Stimulated activated naive B cell treated with anti-CD40 and anti-IgM and Interleukin-4, amounts not matched to agents 10 μg/mL and 1 μg/mL and 100 μg/mL, for 72 hours (primary cell): ENCODE measurements at regions not wholly inside any gene's neighbourhood (a gene's known extent, or its start where the extent isn't known, plus 50 kb on each side); places are given as distances from the start of the nearest gene placed in this dataset.

Experiments
- ATAC-seq, 2 donors: fragments of 150-1000 bp; cut with Tn5 transposase; replicated peaks; 2 replicates each; pipeline ENCODE4 v1.10.0; 2021; ENCODE audit warnings: moderate library complexity in 1 of 2
- DNase-seq: peaks from one replicate; pipeline ENCODE4 v3.0.0; 2021
- H3K27ac Mint-ChIP-seq: one replicate; pipeline ENCODE4 v1.8.0; 2022; ENCODE audit warnings: mild to moderate bottlenecking, mixed read lengths
- H3K27me3 Mint-ChIP-seq, 2 donors: one replicate each; pipeline ENCODE4 v1.8.0; 2022; ENCODE audit warnings: mixed read lengths in 2 of 2
- H3K36me3 Mint-ChIP-seq, 2 donors: one replicate each; pipeline ENCODE4 v1.8.0; 2022; ENCODE audit warnings: mixed read lengths in 2 of 2, mild to moderate bottlenecking in 1 of 2
- H3K4me1 Mint-ChIP-seq, 2 donors: one replicate each; pipeline ENCODE4 v1.8.0; 2022; ENCODE audit warnings: mixed read lengths in 2 of 2, mild to moderate bottlenecking in 1 of 2
- H3K4me3 Mint-ChIP-seq, 2 donors: one replicate each; pipeline ENCODE4 v1.8.0; 2022; ENCODE audit warnings: mild to moderate bottlenecking in 2 of 2, mixed read lengths in 2 of 2, moderate library complexity in 1 of 2
- H3K9me3 Mint-ChIP-seq, 2 donors: one replicate each; pipeline ENCODE4 v1.8.0; 2022; ENCODE audit warnings: mixed read lengths in 2 of 2, mild to moderate bottlenecking in 1 of 2

DNA sequence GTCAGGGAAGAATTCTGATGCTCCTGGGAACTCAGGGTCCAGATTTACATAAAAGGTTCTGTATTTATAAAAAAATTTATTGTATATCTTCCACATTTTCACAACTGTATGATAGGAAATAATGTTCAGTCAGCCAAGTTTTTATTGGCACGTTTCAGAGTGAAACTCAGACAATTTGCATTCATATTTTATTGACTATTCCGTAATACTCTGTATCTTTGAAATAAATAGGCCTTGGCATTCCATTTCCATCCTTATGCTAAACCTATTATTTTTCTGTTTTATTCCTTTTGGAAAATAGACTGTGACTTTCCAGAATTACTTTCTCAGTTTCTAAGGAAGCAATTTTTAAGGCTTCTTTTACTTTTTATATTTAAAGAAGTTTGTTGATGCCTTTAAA is 329.0 kb downstream of the OLFM3 start:
- H3K27ac Mint-ChIP-seq, result no peak overlapping the region
- H3K9me3 Mint-ChIP-seq, result peaks cover 6 to 8% of the 10 kb centered on the region in 2 donors
- DNase-seq (no peak), ATAC-seq (no peak)
- H3K4me1 Mint-ChIP-seq, result no peaks in the 10 kb centered on the region
- H3K36me3 Mint-ChIP-seq, result no peaks in the 10 kb centered on the region
- H3K27me3 Mint-ChIP-seq, result no peaks in the 10 kb centered on the region
- no peak overlapping the region for H3K4me3 Mint-ChIP-seq

- Mint-ChIP-seq H3K4me1 (no peaks in the 10 kb centered on the region), H3K4me3 (no peak overlapping the region), H3K27ac (no peak overlapping the region), H3K27me3 (peaks cover 0 to 6% of the 10 kb centered on the region in 2 donors), H3K9me3 (no peaks in the 10 kb centered on the region), H3K36me3 (no peaks in the 10 kb centered on the region)
- ATAC-seq (no peak), DNase-seq (no peak)
These were observed 313.6 kb downstream of the OLFM3 start for GRCh38 chr1:101683136-101683535.

DNA sequence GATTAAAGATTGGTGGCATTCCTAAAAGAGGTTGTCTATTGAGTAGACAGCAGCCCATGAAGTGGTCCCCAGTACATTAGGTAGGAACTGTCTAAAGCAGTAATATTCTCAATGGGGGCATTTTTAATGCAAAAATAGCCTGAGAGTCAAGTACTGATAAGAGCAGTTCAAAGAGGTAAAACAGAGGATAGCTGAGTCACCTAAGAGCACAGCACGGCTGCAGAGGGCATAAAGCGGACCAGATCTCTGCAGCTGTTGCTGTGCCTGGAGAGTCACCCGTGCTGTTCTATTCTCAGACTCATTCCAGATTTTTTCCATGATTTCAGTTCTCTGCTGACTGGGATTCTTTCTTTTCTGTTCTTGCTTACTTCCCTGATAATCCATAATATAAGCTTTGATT is 313.2 kb downstream of the OLFM3 start:
- H3K9me3 Mint-ChIP-seq, result no peaks in the 10 kb centered on the region

DNA sequence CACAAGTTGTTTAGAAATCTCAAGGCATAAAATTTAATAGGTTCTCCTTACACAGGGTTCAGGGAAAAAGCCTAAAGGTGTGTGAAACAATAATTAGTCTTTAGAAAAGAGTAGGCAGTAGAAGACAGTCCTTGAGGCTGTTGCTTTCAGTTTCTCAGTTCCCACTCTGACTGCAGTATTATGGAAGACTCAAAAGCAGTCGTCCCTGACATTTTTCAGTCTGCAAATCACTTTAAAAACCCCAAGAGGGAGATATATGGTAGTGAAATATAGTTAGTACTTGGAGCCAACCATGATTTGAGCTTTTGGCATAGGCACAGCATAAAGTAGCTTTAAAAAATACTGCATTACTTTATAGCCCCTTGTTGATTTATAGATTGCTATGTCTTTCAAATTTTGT is 299.7 kb downstream of the OLFM3 start:
- Mint-ChIP-seq H3K4me1 (no peaks in the 10 kb centered on the region), H3K4me3 (no peak overlapping the region), H3K9me3 (no peaks in the 10 kb centered on the region), H3K36me3 (no peaks in the 10 kb centered on the region), H3K27me3 (no peaks in the 10 kb centered on the region), H3K27ac (no peak overlapping the region)
- ATAC-seq (no peak), DNase-seq (no peak)

More for the DNA sequence above, 313.2 kb downstream of the OLFM3 start:
- H3K27ac Mint-ChIP-seq, result no peak overlapping the region
- no peaks in the 10 kb centered on the region for H3K4me1 Mint-ChIP-seq
- no peaks in the 10 kb centered on the region for H3K36me3 Mint-ChIP-seq
- H3K4me3 Mint-ChIP-seq, result no peak overlapping the region
- peaks cover 0 to 6% of the 10 kb centered on the region in 2 donors for H3K27me3 Mint-ChIP-seq
- ATAC-seq (no peak), DNase-seq (no peak)

GRCh38 chr1:101698681-101699080 is 298.0 kb downstream of the OLFM3 start:
- no peak overlapping the region for H3K27ac Mint-ChIP-seq
- H3K4me1 Mint-ChIP-seq, result no peaks in the 10 kb centered on the region
- no peak overlapping the region for H3K4me3 Mint-ChIP-seq
- no peaks in the 10 kb centered on the region for H3K9me3 Mint-ChIP-seq
- no peak for ATAC-seq
- no peak for DNase-seq
- H3K36me3 Mint-ChIP-seq, result no peaks in the 10 kb centered on the region
- H3K27me3 Mint-ChIP-seq, result no peaks in the 10 kb centered on the region

DNA sequence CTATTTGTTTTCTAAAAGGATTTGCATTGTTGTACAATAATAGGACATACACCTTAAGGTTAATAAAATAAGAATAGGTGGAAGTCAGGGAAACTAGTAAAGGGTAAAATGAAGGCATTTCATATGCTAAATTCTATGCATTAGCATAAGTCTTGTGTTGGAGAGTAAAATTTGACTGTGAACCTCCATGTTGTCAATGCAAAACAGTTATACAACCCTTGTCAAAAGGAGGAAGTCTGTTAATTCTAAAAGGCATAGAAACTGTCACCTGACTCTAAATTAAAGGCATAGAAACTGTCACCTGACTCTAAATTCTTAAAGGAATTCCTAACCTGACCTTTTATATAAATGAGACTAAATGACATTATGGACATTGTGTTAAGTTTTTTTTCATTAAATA is 291.8 kb downstream of the OLFM3 start:
- H3K27me3 Mint-ChIP-seq, result no peaks in the 10 kb centered on the region
- no peaks in the 10 kb centered on the region for H3K36me3 Mint-ChIP-seq
- H3K9me3 Mint-ChIP-seq, result no peaks in the 10 kb centered on the region
- no peak overlapping the region for H3K27ac Mint-ChIP-seq
- H3K4me1 Mint-ChIP-seq, result no peaks in the 10 kb centered on the region
- no peak overlapping the region for H3K4me3 Mint-ChIP-seq
- DNase-seq (no peak), ATAC-seq (no peak)

GRCh38 chr1:101706366-101706765 is 290.4 kb downstream of the OLFM3 start:
- Mint-ChIP-seq H3K9me3 (no peaks in the 10 kb centered on the region), H3K4me1 (no peaks in the 10 kb centered on the region), H3K27ac (no peak overlapping the region), H3K4me3 (no peak overlapping the region), H3K27me3 (no peaks in the 10 kb centered on the region), H3K36me3 (no peaks in the 10 kb centered on the region)
- ATAC-seq, result no peak
- DNase-seq, result no peak

- H3K9me3 Mint-ChIP-seq, result peaks cover 0 to 1% of the 10 kb centered on the region in 2 donors
- DNase-seq, result no peak
- H3K36me3 Mint-ChIP-seq, result no peaks in the 10 kb centered on the region
- no peak for ATAC-seq
- no peak overlapping the region for H3K4me3 Mint-ChIP-seq
- H3K4me1 Mint-ChIP-seq, result no peaks in the 10 kb centered on the region
- no peaks in the 10 kb centered on the region for H3K27me3 Mint-ChIP-seq
- no peak overlapping the region for H3K27ac Mint-ChIP-seq
These were observed 287.0 kb downstream of the OLFM3 start for GRCh38 chr1:101709721-101710120.

- no peaks in the 10 kb centered on the region for H3K4me1 Mint-ChIP-seq
- no peak overlapping the region for H3K4me3 Mint-ChIP-seq
- no peaks in the 10 kb centered on the region for H3K27me3 Mint-ChIP-seq
- H3K36me3 Mint-ChIP-seq, result no peaks in the 10 kb centered on the region
- ATAC-seq (no peak), DNase-seq (no peak)
- peaks cover 0 to 3% of the 10 kb centered on the region in 2 donors for H3K9me3 Mint-ChIP-seq
- H3K27ac Mint-ChIP-seq, result no peak overlapping the region
These were observed 283.0 kb downstream of the OLFM3 start for GRCh38 chr1:101713760-101714159.

DNA sequence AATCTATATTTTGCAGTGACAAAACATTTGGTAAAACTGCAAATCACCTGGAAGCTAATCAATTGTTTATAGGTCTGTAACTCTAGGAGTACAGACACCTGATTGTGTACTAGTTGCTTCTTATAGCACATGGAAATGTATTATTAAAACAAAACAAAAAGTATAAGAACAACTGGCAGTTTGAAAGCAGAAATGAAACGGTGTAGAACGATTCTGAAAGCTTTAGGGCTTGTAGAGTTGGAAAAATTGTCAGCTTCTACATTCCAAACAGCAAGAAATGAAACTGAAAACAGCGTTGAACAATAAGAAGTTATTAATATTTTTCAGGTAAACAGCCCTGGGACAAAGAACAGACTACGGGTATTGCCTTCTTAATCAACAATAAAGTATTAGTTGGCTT is 273.3 kb downstream of the OLFM3 start:
- H3K27me3 Mint-ChIP-seq, result peaks cover 0 to 4% of the 10 kb centered on the region in 2 donors
- H3K27ac Mint-ChIP-seq, result no peak overlapping the region
- ATAC-seq, result no peak
- H3K9me3 Mint-ChIP-seq, result peaks cover 0 to 2% of the 10 kb centered on the region in 2 donors
- no peak overlapping the region for H3K4me3 Mint-ChIP-seq
- no peak for DNase-seq
- H3K4me1 Mint-ChIP-seq, result no peaks in the 10 kb centered on the region
- H3K36me3 Mint-ChIP-seq, result no peaks in the 10 kb centered on the region

GRCh38 chr1:101728029-101728428 is 268.7 kb downstream of the OLFM3 start:
- H3K4me3 Mint-ChIP-seq, result no peak overlapping the region
- H3K27me3 Mint-ChIP-seq, result peaks cover 0 to 4% of the 10 kb centered on the region in 2 donors
- DNase-seq (no peak), ATAC-seq (no peak)
- no peak overlapping the region for H3K27ac Mint-ChIP-seq
- no peaks in the 10 kb centered on the region for H3K36me3 Mint-ChIP-seq
- H3K9me3 Mint-ChIP-seq, result peaks cover 0 to 2% of the 10 kb centered on the region in 2 donors
- no peaks in the 10 kb centered on the region for H3K4me1 Mint-ChIP-seq

DNA sequence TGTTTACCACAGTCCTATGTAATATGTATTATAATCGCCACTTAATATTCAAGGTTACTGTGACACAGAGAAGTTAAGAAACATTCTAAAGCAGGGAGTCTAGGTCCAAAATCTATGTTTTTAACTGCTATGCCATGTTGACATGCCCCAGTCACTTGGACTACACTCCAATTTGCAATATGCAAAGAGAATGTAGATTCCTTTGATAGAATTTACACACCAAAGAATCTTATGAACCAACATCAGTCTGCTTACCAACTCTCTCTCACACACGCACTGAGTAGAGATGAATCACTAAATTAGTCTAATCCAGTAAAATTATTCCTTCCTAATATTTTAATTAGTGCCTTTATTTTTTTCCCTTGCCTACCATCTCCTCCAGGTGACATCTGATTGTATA is 266.2 kb downstream of the OLFM3 start:
- no peak for DNase-seq
- Mint-ChIP-seq H3K27me3 (no peaks in the 10 kb centered on the region), H3K9me3 (no peaks in the 10 kb centered on the region), H3K4me3 (no peak overlapping the region), H3K36me3 (no peaks in the 10 kb centered on the region), H3K27ac (no peak overlapping the region), H3K4me1 (no peaks in the 10 kb centered on the region)
- ATAC-seq, result no peak

GRCh38 chr1:101732261-101732660 is 264.5 kb downstream of the OLFM3 start:
- no peak overlapping the region for H3K4me3 Mint-ChIP-seq
- H3K27ac Mint-ChIP-seq, result no peak overlapping the region
- H3K4me1 Mint-ChIP-seq, result no peaks in the 10 kb centered on the region
- DNase-seq (no peak), ATAC-seq (no peak)
- no peaks in the 10 kb centered on the region for H3K27me3 Mint-ChIP-seq
- no peaks in the 10 kb centered on the region for H3K36me3 Mint-ChIP-seq
- no peaks in the 10 kb centered on the region for H3K9me3 Mint-ChIP-seq

DNA sequence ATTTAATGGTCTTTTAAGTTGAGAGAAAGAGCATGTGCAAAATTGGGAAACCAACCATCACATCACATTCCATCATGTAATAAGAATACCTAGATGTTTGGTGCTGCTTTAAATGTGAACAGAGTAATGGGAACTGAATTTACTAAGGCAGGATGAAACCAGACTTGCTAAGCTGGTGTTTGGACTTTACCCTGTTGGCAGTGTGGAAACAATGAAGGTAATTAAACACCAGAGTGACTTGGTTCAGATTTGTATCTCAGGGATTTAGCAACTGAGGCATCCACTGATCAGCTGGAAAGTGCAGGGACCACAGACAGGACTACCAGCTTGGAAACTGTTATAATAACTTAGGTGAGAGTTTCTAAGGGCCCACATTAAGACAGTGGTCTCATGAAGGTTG is 263.4 kb downstream of the OLFM3 start:
- ATAC-seq (no peak), DNase-seq (no peak)
- no peaks in the 10 kb centered on the region for H3K9me3 Mint-ChIP-seq
- H3K27me3 Mint-ChIP-seq, result no peaks in the 10 kb centered on the region
- H3K27ac Mint-ChIP-seq, result no peak overlapping the region
- H3K4me1 Mint-ChIP-seq, result no peaks in the 10 kb centered on the region
- H3K36me3 Mint-ChIP-seq, result no peaks in the 10 kb centered on the region
- no peak overlapping the region for H3K4me3 Mint-ChIP-seq

GRCh38 chr1:101738475-101738874 is 258.3 kb downstream of the OLFM3 start:
- Mint-ChIP-seq H3K4me1 (no peaks in the 10 kb centered on the region), H3K9me3 (no peaks in the 10 kb centered on the region), H3K4me3 (no peak overlapping the region), H3K27ac (no peak overlapping the region), H3K27me3 (no peaks in the 10 kb centered on the region), H3K36me3 (no peaks in the 10 kb centered on the region)
- ATAC-seq (no peak), DNase-seq (no peak)

DNA sequence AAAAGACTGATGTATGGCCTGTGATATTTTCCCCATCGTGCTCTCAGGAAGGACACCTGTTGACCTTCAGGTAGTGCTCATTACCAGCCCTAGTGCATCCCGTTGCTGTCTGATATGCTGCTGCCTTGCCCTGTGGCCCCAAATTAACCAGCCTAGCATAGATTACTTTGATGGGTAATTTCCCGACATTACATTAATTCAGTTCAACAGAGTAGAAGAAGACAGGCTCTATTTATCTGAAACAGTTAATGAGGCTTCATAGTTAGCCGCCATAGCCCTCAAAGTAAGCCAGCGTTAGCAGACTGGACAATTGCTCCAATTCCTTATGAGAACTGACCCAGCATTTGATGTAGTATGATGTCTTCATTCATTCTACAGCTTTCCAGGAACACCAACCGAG is 257.6 kb downstream of the OLFM3 start:
- no peak for ATAC-seq
- H3K27me3 Mint-ChIP-seq, result no peaks in the 10 kb centered on the region

More for the DNA sequence above, 257.6 kb downstream of the OLFM3 start:
- Mint-ChIP-seq H3K9me3 (no peaks in the 10 kb centered on the region), H3K36me3 (no peaks in the 10 kb centered on the region), H3K4me3 (no peak overlapping the region), H3K27ac (no peak overlapping the region), H3K4me1 (no peaks in the 10 kb centered on the region)
- no peak for DNase-seq
